HEK293T (cell line): ENCODE measurements at regions not wholly inside any gene's neighbourhood (a gene's known extent, or its start where the extent isn't known, plus 50 kb on each side); places are given as distances from the start of the nearest gene placed in this dataset.

ENCODE experiments used
- CTCF ChIA-PET: fragments of 350-600 bp; formaldehyde crosslinking; extraction: SDS; loops from one replicate; lab custom pipeline; 2021; ENCODE audit warnings: antibody characterized with exemption, inconsistent platforms; lab: Yijun Ruan, JAX
- POLR2A ChIA-PET: fragments of 350-600 bp; formaldehyde crosslinking; extraction: SDS; loops from one replicate; lab custom pipeline; 2020; ENCODE audit warnings: antibody characterized with exemption, inconsistent platforms; lab: Yijun Ruan, JAX
- DNase-seq: peaks from one replicate; pipeline ENCODE4 v3.0.0; 2012; ENCODE audit warnings: mixed read lengths; ENCODE audit errors: extremely low spot score
- ARNT ChIP-seq: fragments of 450-650 bp; IDR thresholded peaks from 2 replicates; pipeline ENCODE4 v1.6.1; 2017; ENCODE audit warnings: mild to moderate bottlenecking
- BHLHE40 ChIP-seq: fragments of 450-650 bp; IDR thresholded peaks from 2 replicates; pipeline ENCODE4 v1.6.1; 2016; ENCODE audit warnings: mild to moderate bottlenecking, moderate library complexity, borderline replicate concordance
- CTBP1 ChIP-seq: fragments of 450-650 bp; IDR thresholded peaks from 2 replicates; pipeline ENCODE4 v1.6.1; 2016; ENCODE audit warnings: borderline replicate concordance
- ELF4 ChIP-seq: fragments of 450-650 bp; IDR thresholded peaks from 2 replicates; pipeline ENCODE4 v1.6.1; 2017; ENCODE audit warnings: antibody characterized with exemption
- FOXA1 ChIP-seq: fragments of 450-650 bp; IDR thresholded peaks from 2 replicates; pipeline ENCODE4 v1.6.1; 2016; ENCODE audit warnings: mild to moderate bottlenecking
- FOXK2 ChIP-seq: fragments of 450-650 bp; IDR thresholded peaks from 2 replicates; pipeline ENCODE4 v1.6.1; 2016; ENCODE audit warnings: mild to moderate bottlenecking
- FOXM1 ChIP-seq: fragments of 450-650 bp; IDR thresholded peaks from 2 replicates; pipeline ENCODE4 v1.6.1; 2017; ENCODE audit warnings: mild to moderate bottlenecking, borderline replicate concordance
- HDGF ChIP-seq: fragments of 450-650 bp; IDR thresholded peaks from 2 replicates; pipeline ENCODE4 v1.6.1; 2017; ENCODE audit warnings: antibody characterized with exemption, borderline replicate concordance
- L3MBTL2 ChIP-seq: fragments of 450-650 bp; conservative IDR thresholded peaks from 2 replicates; pipeline ENCODE4 v1.6.1; 2016; ENCODE audit warnings: mild to moderate bottlenecking
- LEF1 ChIP-seq: fragments of 450-650 bp; IDR thresholded peaks from 2 replicates; pipeline ENCODE4 v1.6.1; 2017; ENCODE audit warnings: mild to moderate bottlenecking, borderline replicate concordance
- NFRKB ChIP-seq: fragments of 450-650 bp; IDR thresholded peaks from 2 replicates; pipeline ENCODE4 v1.6.1; 2016; ENCODE audit warnings: mild to moderate bottlenecking, moderate library complexity
- SP1 ChIP-seq: fragments of 450-650 bp; IDR thresholded peaks from 2 replicates; pipeline ENCODE4 v1.6.1; 2017
- SUZ12 ChIP-seq: fragments of 450-650 bp; IDR thresholded peaks from 2 replicates; pipeline ENCODE4 v1.6.1; 2016; ENCODE audit warnings: mild to moderate bottlenecking
- TARDBP ChIP-seq: fragments of 450-650 bp; IDR thresholded peaks from 2 replicates; pipeline ENCODE4 v1.6.1; 2016
- ZNF384 ChIP-seq: fragments of 450-650 bp; IDR thresholded peaks from 2 replicates; pipeline ENCODE4 v1.6.1; 2016
- TF ChIP-seq, protein P1 (sequence below): fragments of 450-650 bp; IDR thresholded peaks from 2 replicates; pipeline ENCODE4 v1.6.1; 2016

GRCh38 chr20:40055711-40056110 lies 633.3 kb downstream of the MAFB start:
- POLR2A ChIA-PET = no interaction called here

DNA sequence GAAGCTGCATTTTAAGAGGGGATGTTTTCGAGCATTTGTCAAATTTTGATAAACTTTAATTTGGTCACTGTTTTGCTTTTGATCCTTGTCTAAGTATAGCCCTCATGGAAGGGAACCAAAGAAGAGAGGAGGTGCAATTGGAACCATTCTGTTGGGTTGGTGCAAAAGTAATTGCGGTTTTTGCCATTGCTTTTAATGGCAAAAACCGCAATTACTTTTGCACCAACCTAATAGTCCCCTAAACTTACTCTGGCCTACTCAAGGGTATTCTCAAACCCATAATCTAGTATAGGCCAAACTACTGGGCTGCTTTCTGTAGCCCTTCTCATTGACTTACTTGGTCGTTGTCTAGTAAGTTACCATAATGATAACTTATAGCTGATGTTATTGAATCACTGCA lies 634.7 kb downstream of the MAFB start:
- CTCF ChIA-PET = no interaction called here
- POLR2A ChIA-PET = no interaction called here
- no peak for TF ChIP-seq NFRKB
- peak; percentile 53; the same call in 1 of the 2 replicates for TF ChIP-seq ELF4
- no peak for DNase-seq

More at GRCh38 chr20:40055711-40056110, 633.3 kb downstream of the MAFB start:
- no peak for TF ChIP-seq ZNF384
- no peak for TF ChIP-seq ELF4
- no peak for TF ChIP-seq CTBP1
- no peak for TF ChIP-seq SP1
- TF ChIP-seq LEF1 = no peak
- no peak for TF ChIP-seq NFRKB
- no peak for TF ChIP-seq BHLHE40
- no peak for TF ChIP-seq FOXK2
- TF ChIP-seq L3MBTL2 = no peak
- TF ChIP-seq, protein P1, sequence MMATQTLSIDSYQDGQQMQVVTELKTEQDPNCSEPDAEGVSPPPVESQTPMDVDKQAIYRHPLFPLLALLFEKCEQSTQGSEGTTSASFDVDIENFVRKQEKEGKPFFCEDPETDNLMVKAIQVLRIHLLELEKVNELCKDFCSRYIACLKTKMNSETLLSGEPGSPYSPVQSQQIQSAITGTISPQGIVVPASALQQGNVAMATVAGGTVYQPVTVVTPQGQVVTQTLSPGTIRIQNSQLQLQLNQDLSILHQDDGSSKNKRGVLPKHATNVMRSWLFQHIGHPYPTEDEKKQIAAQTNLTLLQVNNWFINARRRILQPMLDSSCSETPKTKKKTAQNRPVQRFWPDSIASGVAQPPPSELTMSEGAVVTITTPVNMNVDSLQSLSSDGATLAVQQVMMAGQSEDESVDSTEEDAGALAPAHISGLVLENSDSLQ = no peak
- no peak for TF ChIP-seq SUZ12
- no peak for TF ChIP-seq ARNT
- CTCF ChIA-PET = no interaction called here
- no peak for DNase-seq

DNA sequence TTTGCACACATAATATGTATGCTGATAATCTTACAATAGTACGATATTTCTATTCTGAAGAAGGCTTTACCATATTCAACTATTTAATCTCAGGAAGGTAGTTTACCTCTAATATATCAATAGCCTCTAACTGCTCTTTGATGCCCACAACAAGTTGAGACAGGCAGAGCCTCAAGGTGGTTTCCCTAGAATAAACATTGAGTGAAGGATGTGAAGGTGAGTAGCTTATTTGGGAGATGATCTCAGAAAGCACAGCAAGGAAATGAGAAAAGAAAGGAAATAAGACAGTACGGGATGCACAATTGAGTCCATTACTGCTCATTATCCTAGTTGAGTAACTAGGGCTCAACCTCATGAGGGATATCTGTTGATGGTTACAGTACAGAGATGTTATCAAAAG lies 638.4 kb downstream of the MAFB start:
- ChIA-PET CTCF (no interaction called here), POLR2A (no interaction called here)
- TF ChIP-seq L3MBTL2 (no peak), LEF1 (no peak), FOXK2 (no peak), TARDBP (no peak), ELF4 (no peak), FOXA1 (no peak), NFRKB (no peak), ARNT (no peak), FOXM1 (no peak), HDGF (no peak), ZNF384 (no peak), BHLHE40 (no peak), SP1 (no peak), CTBP1 (no peak), SUZ12 (no peak)
- TF ChIP-seq, protein P1 = no peak
- no peak for DNase-seq

DNA sequence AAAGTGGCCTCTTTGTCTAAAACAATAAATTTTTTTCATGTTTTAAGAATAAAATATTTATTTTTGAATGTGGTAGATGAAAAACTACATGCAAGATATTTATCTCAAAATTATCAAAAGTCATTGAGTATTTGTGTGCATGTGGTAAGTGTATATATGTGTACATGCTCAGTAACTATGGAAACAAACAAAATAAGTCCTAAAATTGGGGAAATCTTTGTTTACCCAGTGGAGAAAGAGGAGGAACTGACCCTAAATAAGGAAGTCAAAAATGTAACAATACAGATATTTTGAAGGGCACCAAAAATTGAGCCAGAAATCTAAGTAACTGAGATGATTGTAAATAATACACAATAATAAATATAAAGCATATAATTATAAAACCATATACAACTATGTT lies 639.2 kb downstream of the MAFB start:
- CTCF ChIA-PET = no interaction called here
- TF ChIP-seq L3MBTL2 = no peak
- TF ChIP-seq ELF4 = no peak
- TF ChIP-seq SUZ12 = no peak
- no peak for TF ChIP-seq HDGF
- no peak for TF ChIP-seq FOXM1
- no peak for TF ChIP-seq FOXA1
- no peak for TF ChIP-seq ZNF384
- TF ChIP-seq TARDBP = no peak
- TF ChIP-seq ARNT = no peak
- no peak for TF ChIP-seq LEF1
- TF ChIP-seq SP1 = no peak
- TF ChIP-seq, protein P1 = no peak
- no peak for TF ChIP-seq FOXK2
- TF ChIP-seq BHLHE40 = no peak
- DNase-seq = no peak
- POLR2A ChIA-PET = no interaction called here

- POLR2A ChIA-PET = no interaction called here
These were observed 642.3 kb downstream of the MAFB start for GRCh38 chr20:40046703-40047102.

More at GRCh38 chr20:40046703-40047102, 642.3 kb downstream of the MAFB start:
- DNase-seq = no peak
- CTCF ChIA-PET = no interaction called here
- no peak for TF ChIP-seq HDGF
- TF ChIP-seq FOXM1 = no peak
- no peak for TF ChIP-seq BHLHE40
- no peak for TF ChIP-seq NFRKB
- no peak for TF ChIP-seq CTBP1
- no peak for TF ChIP-seq SP1
- no peak for TF ChIP-seq FOXK2
- TF ChIP-seq ELF4 = no peak
- no peak for TF ChIP-seq TARDBP
- TF ChIP-seq, protein P1 = no peak
- no peak for TF ChIP-seq LEF1
- no peak for TF ChIP-seq ARNT
- no peak for TF ChIP-seq FOXA1
- no peak for TF ChIP-seq SUZ12
- no peak for TF ChIP-seq L3MBTL2
- no peak for TF ChIP-seq ZNF384
